ENCODE measurements at regions not wholly inside any gene's neighbourhood (a gene's known extent, or its start where the extent isn't known, plus 50 kb on each side); places are given as distances from the start of the nearest gene placed in this dataset.

DNA sequence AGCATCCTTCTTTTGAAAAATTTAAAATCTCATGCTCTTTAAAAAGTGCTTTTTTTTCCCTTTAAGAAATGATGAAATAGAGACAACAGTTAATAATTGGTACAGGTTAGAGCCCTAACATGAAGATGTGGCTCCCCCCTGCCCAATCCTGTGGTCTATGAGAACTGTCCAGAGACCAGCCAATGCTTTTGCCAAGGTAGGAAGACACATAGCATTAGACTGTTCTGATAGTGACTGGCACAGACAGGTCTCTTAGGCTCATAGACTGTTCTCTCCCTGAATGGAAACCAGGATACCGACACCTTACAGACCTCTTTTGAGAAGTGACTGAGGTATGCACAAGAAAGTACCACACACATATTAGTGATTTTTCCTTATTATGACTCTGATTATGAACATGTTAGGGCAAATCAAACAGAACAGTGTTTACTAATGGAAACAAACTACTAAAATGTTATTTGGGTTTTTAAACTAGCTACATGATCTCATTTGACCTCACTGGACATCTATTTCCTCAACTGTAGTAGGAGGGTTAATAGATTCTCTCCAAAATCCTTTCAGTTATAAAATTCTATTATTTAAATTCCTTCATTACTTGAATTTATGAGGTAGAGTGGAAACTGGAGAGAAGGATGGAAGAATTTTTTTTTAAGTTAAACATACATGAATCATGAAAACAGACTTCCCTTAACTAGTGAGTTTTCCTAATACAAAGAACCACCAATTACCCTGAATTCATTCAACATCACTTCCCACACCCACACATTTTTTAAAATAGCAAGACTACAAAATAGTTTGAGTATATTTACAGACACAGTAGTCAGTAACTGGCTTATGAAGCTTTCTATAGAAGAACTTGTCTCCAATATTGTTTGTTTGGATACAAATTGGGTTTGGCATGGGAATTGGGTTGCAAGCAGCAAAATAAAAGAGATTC is 120.4 kb downstream of the OGFRL1 start:
- peaks cover 56% of the 10 kb centered on the region for H3K4me1 Mint-ChIP-seq (ENCODE audit: low read depth)
- no peak for DNase-seq (ENCODE audit: low spot score)
- no peaks in the 10 kb centered on the region for H3K9me3 Mint-ChIP-seq (ENCODE audit: low read depth)
- H3K36me3 Mint-ChIP-seq (ENCODE audit: low read depth), result peaks cover 2% of the 10 kb centered on the region
- no peak overlapping the region for H3K4me3 Mint-ChIP-seq (ENCODE audit: unreplicated experiment)
- no peaks in the 10 kb centered on the region for H3K27me3 Mint-ChIP-seq (ENCODE audit: low read depth)
- H3K27ac Mint-ChIP-seq (ENCODE audit: unreplicated experiment), result no peak overlapping the region
- TF ChIP-seq, protein P1, sequence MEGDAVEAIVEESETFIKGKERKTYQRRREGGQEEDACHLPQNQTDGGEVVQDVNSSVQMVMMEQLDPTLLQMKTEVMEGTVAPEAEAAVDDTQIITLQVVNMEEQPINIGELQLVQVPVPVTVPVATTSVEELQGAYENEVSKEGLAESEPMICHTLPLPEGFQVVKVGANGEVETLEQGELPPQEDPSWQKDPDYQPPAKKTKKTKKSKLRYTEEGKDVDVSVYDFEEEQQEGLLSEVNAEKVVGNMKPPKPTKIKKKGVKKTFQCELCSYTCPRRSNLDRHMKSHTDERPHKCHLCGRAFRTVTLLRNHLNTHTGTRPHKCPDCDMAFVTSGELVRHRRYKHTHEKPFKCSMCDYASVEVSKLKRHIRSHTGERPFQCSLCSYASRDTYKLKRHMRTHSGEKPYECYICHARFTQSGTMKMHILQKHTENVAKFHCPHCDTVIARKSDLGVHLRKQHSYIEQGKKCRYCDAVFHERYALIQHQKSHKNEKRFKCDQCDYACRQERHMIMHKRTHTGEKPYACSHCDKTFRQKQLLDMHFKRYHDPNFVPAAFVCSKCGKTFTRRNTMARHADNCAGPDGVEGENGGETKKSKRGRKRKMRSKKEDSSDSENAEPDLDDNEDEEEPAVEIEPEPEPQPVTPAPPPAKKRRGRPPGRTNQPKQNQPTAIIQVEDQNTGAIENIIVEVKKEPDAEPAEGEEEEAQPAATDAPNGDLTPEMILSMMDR (IDR thresholded peaks at IDR 0.05), result no peak

DNA sequence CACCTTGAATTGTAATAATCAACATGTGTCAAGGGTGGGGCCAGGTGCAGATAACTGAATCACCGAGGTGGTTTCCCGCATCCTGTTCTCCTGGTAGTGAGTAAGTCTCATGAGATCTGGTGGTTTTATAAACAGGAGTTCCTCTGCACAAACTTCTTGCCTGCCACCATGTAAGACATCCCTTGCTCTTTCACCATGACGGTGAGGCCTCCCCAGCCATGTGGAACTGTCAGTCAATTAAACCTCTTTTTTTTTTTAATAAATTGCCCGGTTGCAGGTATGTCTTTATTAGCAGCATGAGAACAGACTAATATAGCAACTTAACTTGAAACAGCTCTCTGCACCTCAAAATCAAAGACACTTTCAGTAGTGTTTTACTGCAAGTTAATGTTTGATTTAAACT is 121.6 kb downstream of the OGFRL1 start:
- no peak overlapping the region for H3K4me3 Mint-ChIP-seq (ENCODE audit: unreplicated experiment)
- no peaks in the 10 kb centered on the region for H3K27me3 Mint-ChIP-seq (ENCODE audit: low read depth)
- H3K4me1 Mint-ChIP-seq (ENCODE audit: low read depth), result peaks cover 48% of the 10 kb centered on the region
- H3K27ac Mint-ChIP-seq (ENCODE audit: unreplicated experiment), result no peak overlapping the region
- TF ChIP-seq, protein P1 (IDR thresholded peaks at IDR 0.05), result no peak
- H3K9me3 Mint-ChIP-seq (ENCODE audit: low read depth), result no peaks in the 10 kb centered on the region
- H3K36me3 Mint-ChIP-seq (ENCODE audit: low read depth), result peaks cover 6% of the 10 kb centered on the region
- no peak for DNase-seq (ENCODE audit: low spot score)

DNA sequence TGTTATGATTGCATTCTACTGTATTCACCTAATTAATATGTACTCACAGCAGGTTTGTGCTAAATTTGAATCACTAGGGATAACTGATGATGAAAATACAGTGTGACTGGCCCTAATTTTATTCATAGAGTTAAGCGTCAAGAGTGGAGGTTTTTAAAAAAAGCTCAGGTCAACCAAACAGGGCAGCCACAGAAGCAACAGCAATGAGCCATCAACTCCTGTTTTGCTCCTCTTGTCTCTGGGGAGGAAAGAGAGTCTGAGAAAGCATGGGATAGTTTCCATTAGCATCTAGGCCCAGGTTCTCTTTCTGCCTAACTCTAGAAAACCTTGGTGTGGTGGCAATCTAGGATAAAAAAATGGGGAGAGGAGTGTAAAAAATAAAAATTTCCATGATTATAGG is 122.1 kb downstream of the OGFRL1 start:
- Mint-ChIP-seq H3K4me1 (ENCODE audit: low read depth) (peaks cover 43% of the 10 kb centered on the region), H3K27me3 (ENCODE audit: low read depth) (no peaks in the 10 kb centered on the region), H3K27ac (ENCODE audit: unreplicated experiment) (no peak overlapping the region), H3K9me3 (ENCODE audit: low read depth) (no peaks in the 10 kb centered on the region), H3K4me3 (ENCODE audit: unreplicated experiment) (no peak overlapping the region), H3K36me3 (ENCODE audit: low read depth) (peaks cover 10% of the 10 kb centered on the region)
- DNase-seq (ENCODE audit: low spot score), result no peak
- TF ChIP-seq, protein P1 (IDR thresholded peaks at IDR 0.05), result no peak

DNA sequence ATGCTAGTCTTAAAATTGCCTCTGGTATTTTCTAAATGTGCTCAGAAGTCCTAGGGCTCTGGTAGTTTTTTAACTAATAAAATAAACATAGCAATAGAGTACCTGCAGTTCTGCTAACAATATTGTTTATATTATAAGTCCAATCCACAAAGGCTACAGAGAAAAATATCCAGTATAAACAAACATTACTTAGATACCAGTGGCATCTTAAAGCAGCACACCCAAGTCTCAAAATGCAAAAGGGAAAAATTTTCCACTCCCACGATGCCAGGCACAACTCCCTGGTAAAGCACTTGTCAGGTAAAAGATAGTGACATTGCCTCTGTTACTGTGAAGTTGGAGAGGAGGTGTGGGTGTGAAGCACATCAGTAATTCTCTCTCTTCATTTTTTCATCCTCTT is 123.3 kb downstream of the OGFRL1 start:
- no peak for DNase-seq (ENCODE audit: low spot score)
- TF ChIP-seq, protein P1 (IDR thresholded peaks at IDR 0.05), result no peak
- Mint-ChIP-seq H3K27me3 (ENCODE audit: low read depth) (no peaks in the 10 kb centered on the region), H3K36me3 (ENCODE audit: low read depth) (peaks cover 12% of the 10 kb centered on the region), H3K4me1 (ENCODE audit: low read depth) (peaks cover 41% of the 10 kb centered on the region), H3K27ac (ENCODE audit: unreplicated experiment) (no peak overlapping the region), H3K9me3 (ENCODE audit: low read depth) (no peaks in the 10 kb centered on the region), H3K4me3 (ENCODE audit: unreplicated experiment) (no peak overlapping the region)

DNA sequence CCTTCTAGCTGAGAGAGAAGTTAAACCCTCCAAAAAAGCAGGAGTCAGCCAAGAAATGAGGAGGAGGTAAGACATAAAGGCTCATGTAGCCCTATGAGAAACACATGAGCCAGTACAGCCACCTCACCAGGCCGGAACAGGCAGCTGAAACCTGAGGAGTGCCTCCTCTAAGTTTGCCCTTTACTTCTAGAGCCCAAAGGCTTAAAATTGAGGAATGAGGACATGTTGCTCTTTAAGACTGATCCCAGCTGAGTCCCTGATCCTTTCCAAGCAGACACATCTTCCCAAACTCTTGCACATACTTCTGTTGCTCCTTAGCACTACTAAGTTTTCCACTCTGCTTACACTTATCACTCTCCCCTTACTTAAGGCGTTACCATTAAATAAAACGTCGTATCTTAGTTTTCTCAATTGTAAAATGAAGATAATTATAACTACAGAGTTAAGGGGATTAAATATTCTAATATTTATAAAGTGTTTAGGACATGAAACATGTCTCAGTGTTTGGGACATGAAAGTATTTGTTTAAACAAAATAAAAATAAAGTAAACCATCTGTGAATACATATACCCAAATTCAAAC is 124.0 kb downstream of the OGFRL1 start:
- Mint-ChIP-seq H3K4me3 (ENCODE audit: unreplicated experiment) (no peak overlapping the region), H3K27me3 (ENCODE audit: low read depth) (no peaks in the 10 kb centered on the region), H3K4me1 (ENCODE audit: low read depth) (peaks cover 41% of the 10 kb centered on the region), H3K36me3 (ENCODE audit: low read depth) (peaks cover 12% of the 10 kb centered on the region), H3K27ac (ENCODE audit: unreplicated experiment) (peak overlapping the region; percentile 23), H3K9me3 (ENCODE audit: low read depth) (no peaks in the 10 kb centered on the region)
- DNase-seq (ENCODE audit: low spot score), result no peak
- TF ChIP-seq, protein P1 (IDR thresholded peaks at IDR 0.05), result no peak

Data from chondrocyte (in vitro differentiated cells).